ENCODE measurements at regions not wholly inside any gene's neighbourhood (a gene's known extent, or its start where the extent isn't known, plus 50 kb on each side); places are given as distances from the start of the nearest gene placed in this dataset.

- no peaks in the 10 kb centered on the region for H3K27me3 Mint-ChIP-seq (ENCODE audit: low read depth in 2 of 2)
- H3K36me3 Mint-ChIP-seq = no peaks in the 10 kb centered on the region
- H3K9me3 ChIP-seq (ENCODE audit: control insufficient read depth, insufficient read depth, low read length) = no peaks in the 10 kb centered on the region
- no peaks in the 10 kb centered on the region for H3K27me3 ChIP-seq (ENCODE audit: control insufficient read depth, insufficient read depth, low read length)
- no peak overlapping the region for H3K4me3 Mint-ChIP-seq
- H3K27ac ChIP-seq (ENCODE audit: low read length) = no peak overlapping the region
- TF ChIP-seq CTCF (IDR thresholded peaks at IDR 0.05) = no peak
- WGBS (ENCODE audit: insufficient coverage) = no CpG with 5 or more reads among the region's 2 CpGs
- H3K36me3 ChIP-seq (ENCODE audit: control insufficient read depth, insufficient read depth, low read length) = no peaks in the 10 kb centered on the region
- intact Hi-C loops (cut with micrococcal nuclease) = no loop called here
- H3K27ac Mint-ChIP-seq = no peak overlapping the region
- no peaks in the 10 kb centered on the region for H3K4me1 ChIP-seq (ENCODE audit: control insufficient read depth, insufficient read depth, low read length)
- peaks cover 3 to 8% of the 10 kb centered on the region in 2 donors for H3K9me3 Mint-ChIP-seq
- DNase-seq (no peak), ATAC-seq (no peak)
- H3K4me3 ChIP-seq (ENCODE audit: low read length) = no peak overlapping the region
- no peaks in the 10 kb centered on the region for H3K4me1 Mint-ChIP-seq
Observed at GRCh38 chr13:87131611-87132010, 539.6 kb upstream of the SLITRK5 start.

GRCh38 chr13:87138866-87139265 lies 532.3 kb upstream of the SLITRK5 start:
- 97% methylated on average over 3 of the region's 3 CpGs for WGBS (ENCODE audit: insufficient coverage)
- Mint-ChIP-seq H3K27ac (no peak overlapping the region), H3K27me3 (ENCODE audit: low read depth in 2 of 2) (no peaks in the 10 kb centered on the region), H3K4me3 (no peak overlapping the region), H3K9me3 (peaks cover 10 to 11% of the 10 kb centered on the region in 2 donors), H3K36me3 (no peaks in the 10 kb centered on the region), H3K4me1 (no peaks in the 10 kb centered on the region)
- ATAC-seq (no peak), DNase-seq (no peak)
- Histone ChIP-seq H3K4me1 (ENCODE audit: control insufficient read depth, insufficient read depth, low read length) (no peaks in the 10 kb centered on the region), H3K9me3 (ENCODE audit: control insufficient read depth, insufficient read depth, low read length) (no peaks in the 10 kb centered on the region), H3K27ac (ENCODE audit: low read length) (no peak overlapping the region), H3K36me3 (ENCODE audit: control insufficient read depth, insufficient read depth, low read length) (no peaks in the 10 kb centered on the region), H3K4me3 (ENCODE audit: low read length) (no peak overlapping the region), H3K27me3 (ENCODE audit: control insufficient read depth, insufficient read depth, low read length) (no peaks in the 10 kb centered on the region)
- intact Hi-C loops (cut with micrococcal nuclease) = no loop called here
- TF ChIP-seq CTCF (IDR thresholded peaks at IDR 0.05) = no peak

- Histone ChIP-seq H3K9me3 (ENCODE audit: control insufficient read depth, insufficient read depth, low read length) (peaks cover 10% of the 10 kb centered on the region), H3K27me3 (ENCODE audit: control insufficient read depth, insufficient read depth, low read length) (no peaks in the 10 kb centered on the region), H3K4me1 (ENCODE audit: control insufficient read depth, insufficient read depth, low read length) (no peaks in the 10 kb centered on the region), H3K27ac (ENCODE audit: low read length) (no peak overlapping the region), H3K4me3 (ENCODE audit: low read length) (no peak overlapping the region), H3K36me3 (ENCODE audit: control insufficient read depth, insufficient read depth, low read length) (no peaks in the 10 kb centered on the region)
- intact Hi-C loops (cut with micrococcal nuclease) = no loop called here
- H3K4me3 Mint-ChIP-seq = no peak overlapping the region
- no peak overlapping the region for H3K27ac Mint-ChIP-seq
- ATAC-seq (no peak), DNase-seq (no peak)
- H3K4me1 Mint-ChIP-seq = no peaks in the 10 kb centered on the region
- H3K27me3 Mint-ChIP-seq (ENCODE audit: low read depth in 2 of 2) = no peaks in the 10 kb centered on the region
- TF ChIP-seq CTCF (IDR thresholded peaks at IDR 0.05) = no peak
- H3K9me3 Mint-ChIP-seq = peaks cover 8 to 11% of the 10 kb centered on the region in 2 donors
- no peaks in the 10 kb centered on the region for H3K36me3 Mint-ChIP-seq
Observed at GRCh38 chr13:87147076-87147475, 524.1 kb upstream of the SLITRK5 start.

GRCh38 chr13:87153371-87153770 lies 517.8 kb upstream of the SLITRK5 start:
- Mint-ChIP-seq H3K9me3 (peaks cover 2 to 6% of the 10 kb centered on the region in 2 donors), H3K4me1 (no peaks in the 10 kb centered on the region), H3K27me3 (ENCODE audit: low read depth in 2 of 2) (no peaks in the 10 kb centered on the region), H3K27ac (no peak overlapping the region), H3K36me3 (no peaks in the 10 kb centered on the region), H3K4me3 (no peak overlapping the region)
- ATAC-seq = no peak
- H3K27ac ChIP-seq (ENCODE audit: low read length) = no peak overlapping the region
- DNase-seq = no peak
- TF ChIP-seq CTCF (IDR thresholded peaks at IDR 0.05) = no peak
- H3K27me3 ChIP-seq (ENCODE audit: control insufficient read depth, insufficient read depth, low read length) = no peaks in the 10 kb centered on the region
- no peak overlapping the region for H3K4me3 ChIP-seq (ENCODE audit: low read length)
- H3K9me3 ChIP-seq (ENCODE audit: control insufficient read depth, insufficient read depth, low read length) = no peaks in the 10 kb centered on the region
- no peaks in the 10 kb centered on the region for H3K4me1 ChIP-seq (ENCODE audit: control insufficient read depth, insufficient read depth, low read length)
- 94% methylated on average over 3 of the region's 3 CpGs for WGBS (ENCODE audit: insufficient coverage)
- intact Hi-C loops (cut with micrococcal nuclease) = no loop called here
- H3K36me3 ChIP-seq (ENCODE audit: control insufficient read depth, insufficient read depth, low read length) = no peaks in the 10 kb centered on the region
